CD14-positive monocyte (primary cell): ENCODE measurements at regions not wholly inside any gene's neighbourhood (a gene's known extent, or its start where the extent isn't known, plus 50 kb on each side); places are given as distances from the start of the nearest gene placed in this dataset.

Source experiments
- DNase-seq, 3 donors: peaks; one replicate each; pipeline ENCODE4 v3.0.0-alpha.2; 2011 to 2022
- H2AFZ ChIP-seq: 2 replicates; pipeline ENCODE4 v1.6.0; 2012; ENCODE audit warnings: mild to moderate bottlenecking, low read depth, low read length, inconsistent platforms; ENCODE audit not compliant: insufficient read depth, poor library complexity, severe bottlenecking
- H3K27ac ChIP-seq, 2 donors: 1 replicate in 1 of 2; 2 replicates in 1 of 2; pipeline ENCODE4 v1.5.1; 2012 to 2013; ENCODE audit warnings: low read length in 2 of 2, control low read depth in 1 of 2, inconsistent platforms in 1 of 2, low read depth in 1 of 2, mild to moderate bottlenecking in 1 of 2
- H3K27me3 ChIP-seq, 2 donors: one replicate each; pipeline versions ENCODE4 v1.6.0 to v1.6.1; 2011 to 2013; ENCODE audit warnings: low read length in 2 of 2; ENCODE audit not compliant: control insufficient read depth in 2 of 2, insufficient read depth in 2 of 2
- H3K36me3 ChIP-seq, 2 donors: replicated peaks in 1 of 2; 1 replicate in 1 of 2; 2 replicates in 1 of 2; pipeline versions ENCODE4 v1.5.1 to v1.6.1; 2012 to 2013; ENCODE audit warnings: low read length in 2 of 2, control low read depth in 1 of 2, inconsistent platforms in 1 of 2, mild to moderate bottlenecking in 1 of 2; ENCODE audit not compliant: insufficient read depth in 2 of 2, control insufficient read depth in 1 of 2
- H3K4me1 ChIP-seq, 2 donors: 1 replicate in 1 of 2; 2 replicates in 1 of 2; pipeline versions ENCODE4 v1.5.1 to v1.6.1; 2012 to 2013; ENCODE audit warnings: low read length in 2 of 2, control low read depth in 1 of 2, inconsistent platforms in 1 of 2, mild to moderate bottlenecking in 1 of 2, moderate library complexity in 1 of 2; ENCODE audit not compliant: insufficient read depth in 2 of 2, control insufficient read depth in 1 of 2
- H3K4me2 ChIP-seq: replicated peaks from 2 replicates; pipeline ENCODE3; 2012; ENCODE audit warnings: low read length, moderate library complexity, mild to moderate bottlenecking; ENCODE audit not compliant: poor library complexity, severe bottlenecking; ENCODE audit errors: extremely low read depth
- H3K4me3 ChIP-seq, 3 experiments: fragments of 200-600 bp in 1 of 3; sonication (generic) in 1 of 3; replicated peaks in 1 of 3; 1 replicate in 2 of 3; 2 replicates in 1 of 3; pipeline ENCODE4 v1.5.1; 2011 to 2013; ENCODE audit warnings: low read length in 3 of 3, mild to moderate bottlenecking in 3 of 3, control low read depth in 2 of 3, low read depth in 2 of 3, inconsistent platforms in 1 of 3, moderate library complexity in 1 of 3
- H3K79me2 ChIP-seq: 2 replicates; pipeline ENCODE4 v1.6.0; 2012; ENCODE audit warnings: mild to moderate bottlenecking, control low read depth, inconsistent platforms, low read length, moderate library complexity; ENCODE audit not compliant: insufficient read depth
- H3K9ac ChIP-seq: 2 replicates; pipeline ENCODE4 v1.6.0; 2017; ENCODE audit warnings: low read length, mild to moderate bottlenecking; ENCODE audit not compliant: insufficient read depth, poor library complexity, severe bottlenecking
- H3K9me3 ChIP-seq, 2 donors: replicated peaks in 1 of 2; 1 replicate in 1 of 2; 2 replicates in 1 of 2; pipeline versions ENCODE4 v1.5.1 to v1.6.1; 2012 to 2013; ENCODE audit warnings: low read length in 2 of 2, control low read depth in 1 of 2; ENCODE audit not compliant: control insufficient read depth in 1 of 2, insufficient read depth in 1 of 2
- H4K20me1 ChIP-seq: 2 replicates; pipeline ENCODE4 v1.6.0; 2012; ENCODE audit warnings: mild to moderate bottlenecking, low read length, control low read depth, moderate library complexity; ENCODE audit not compliant: insufficient read depth
- H3K27ac Mint-ChIP-seq, 7 donors: one replicate each; pipeline ENCODE4 v1.8.0; 2020; ENCODE audit warnings: mild to moderate bottlenecking in 7 of 7, mixed read lengths in 7 of 7, moderate library complexity in 6 of 7, inconsistent platforms in 2 of 7
- H3K27me3 Mint-ChIP-seq, 3 donors: one replicate each; pipeline ENCODE4 v1.8.0; 2021 to 2022; ENCODE audit warnings: low read depth in 3 of 3, mild to moderate bottlenecking in 3 of 3, mixed read lengths in 3 of 3, moderate library complexity in 3 of 3, inconsistent platforms in 1 of 3
- H3K36me3 Mint-ChIP-seq, 2 donors: one replicate each; pipeline ENCODE4 v1.8.0; 2020; ENCODE audit warnings: mixed read lengths in 2 of 2, inconsistent platforms in 1 of 2, mild to moderate bottlenecking in 1 of 2
- H3K4me1 Mint-ChIP-seq: one replicate; pipeline ENCODE4 v1.8.0; 2020; ENCODE audit warnings: mild to moderate bottlenecking, mixed read lengths
- H3K4me3 Mint-ChIP-seq, 2 donors: one replicate each; pipeline ENCODE4 v1.8.0; 2020; ENCODE audit warnings: mild to moderate bottlenecking in 2 of 2, mixed read lengths in 2 of 2, moderate library complexity in 1 of 2
- H3K9me3 Mint-ChIP-seq, 7 donors: one replicate each; pipeline ENCODE4 v1.8.0; 2020 to 2022; ENCODE audit warnings: mixed read lengths in 7 of 7, mild to moderate bottlenecking in 6 of 7, moderate library complexity in 6 of 7, inconsistent platforms in 2 of 7
- WGBS: methylation state at CpG from one replicate; pipeline ENCODE4 v1.1.5; 2013; ENCODE audit warnings: missing lambda C conversion rate; ENCODE audit not compliant: insufficient coverage; 5-methylcytosine and 5-hydroxymethylcytosine counted together
- intact Hi-C, 2 donors: fragments of 100-400 bp; cut with micrococcal nuclease; formaldehyde crosslinking; loops; one replicate each; pipeline versions ENCODE4 v1.15.0 to v1.15.1; 2023
- TF ChIP-seq, protein P1 (sequence below): fragments of 200-600 bp; IDR thresholded peaks from one replicate; pipeline ENCODE4 v1.8.0; 2022; ENCODE audit warnings: antibody characterized with exemption, mild to moderate bottlenecking

DNA sequence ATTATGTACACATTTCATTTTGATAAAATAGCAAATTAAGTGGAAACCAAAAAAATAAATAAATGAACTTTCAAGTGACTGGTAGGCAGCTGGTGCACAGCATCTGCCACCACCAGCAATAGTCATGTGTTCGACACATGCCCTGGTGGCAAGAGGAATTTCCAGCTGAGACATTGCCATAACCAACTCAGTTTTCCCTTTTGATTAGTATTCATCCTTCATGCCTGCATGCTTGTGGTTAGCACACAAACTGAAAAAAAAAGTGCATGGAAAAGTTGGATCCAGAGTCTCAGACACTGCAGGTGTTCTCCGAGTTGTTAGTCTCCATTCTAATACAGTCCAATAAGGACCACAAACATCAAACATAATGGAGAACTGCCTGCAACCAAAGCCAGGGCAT is 156.0 kb upstream of the SOX4 start:
- Mint-ChIP-seq H3K4me1 (peaks cover 37% of the 10 kb centered on the region), H3K27me3 (peaks cover 0 to 9% (median 1%) of the 10 kb centered on the region in 3 donors), H3K4me3 (no peak overlapping the region), H3K9me3 (peaks cover 0 to 10% (median 1%) of the 10 kb centered on the region in 7 donors), H3K36me3 (no peaks in the 10 kb centered on the region), H3K27ac (no peak overlapping the region)
- Histone ChIP-seq H3K9ac (no peak overlapping the region), H3K4me3 (no peak overlapping the region), H3K27me3 (no peaks in the 10 kb centered on the region), H3K4me1 (peaks cover 36 to 41% of the 10 kb centered on the region in 2 donors), H2AFZ (no peak overlapping the region), H3K79me2 (no peaks in the 10 kb centered on the region), H4K20me1 (no peaks in the 10 kb centered on the region), H3K27ac (no peak overlapping the region), H3K9me3 (no peaks in the 10 kb centered on the region), H3K36me3 (no peaks in the 10 kb centered on the region), H3K4me2 (no peak overlapping the region)
- no peak for DNase-seq
- TF ChIP-seq, protein P1, sequence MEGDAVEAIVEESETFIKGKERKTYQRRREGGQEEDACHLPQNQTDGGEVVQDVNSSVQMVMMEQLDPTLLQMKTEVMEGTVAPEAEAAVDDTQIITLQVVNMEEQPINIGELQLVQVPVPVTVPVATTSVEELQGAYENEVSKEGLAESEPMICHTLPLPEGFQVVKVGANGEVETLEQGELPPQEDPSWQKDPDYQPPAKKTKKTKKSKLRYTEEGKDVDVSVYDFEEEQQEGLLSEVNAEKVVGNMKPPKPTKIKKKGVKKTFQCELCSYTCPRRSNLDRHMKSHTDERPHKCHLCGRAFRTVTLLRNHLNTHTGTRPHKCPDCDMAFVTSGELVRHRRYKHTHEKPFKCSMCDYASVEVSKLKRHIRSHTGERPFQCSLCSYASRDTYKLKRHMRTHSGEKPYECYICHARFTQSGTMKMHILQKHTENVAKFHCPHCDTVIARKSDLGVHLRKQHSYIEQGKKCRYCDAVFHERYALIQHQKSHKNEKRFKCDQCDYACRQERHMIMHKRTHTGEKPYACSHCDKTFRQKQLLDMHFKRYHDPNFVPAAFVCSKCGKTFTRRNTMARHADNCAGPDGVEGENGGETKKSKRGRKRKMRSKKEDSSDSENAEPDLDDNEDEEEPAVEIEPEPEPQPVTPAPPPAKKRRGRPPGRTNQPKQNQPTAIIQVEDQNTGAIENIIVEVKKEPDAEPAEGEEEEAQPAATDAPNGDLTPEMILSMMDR: no peak
- intact Hi-C loops: no loop called here
- no CpG with 5 or more reads among the region's 2 CpGs for WGBS

DNA sequence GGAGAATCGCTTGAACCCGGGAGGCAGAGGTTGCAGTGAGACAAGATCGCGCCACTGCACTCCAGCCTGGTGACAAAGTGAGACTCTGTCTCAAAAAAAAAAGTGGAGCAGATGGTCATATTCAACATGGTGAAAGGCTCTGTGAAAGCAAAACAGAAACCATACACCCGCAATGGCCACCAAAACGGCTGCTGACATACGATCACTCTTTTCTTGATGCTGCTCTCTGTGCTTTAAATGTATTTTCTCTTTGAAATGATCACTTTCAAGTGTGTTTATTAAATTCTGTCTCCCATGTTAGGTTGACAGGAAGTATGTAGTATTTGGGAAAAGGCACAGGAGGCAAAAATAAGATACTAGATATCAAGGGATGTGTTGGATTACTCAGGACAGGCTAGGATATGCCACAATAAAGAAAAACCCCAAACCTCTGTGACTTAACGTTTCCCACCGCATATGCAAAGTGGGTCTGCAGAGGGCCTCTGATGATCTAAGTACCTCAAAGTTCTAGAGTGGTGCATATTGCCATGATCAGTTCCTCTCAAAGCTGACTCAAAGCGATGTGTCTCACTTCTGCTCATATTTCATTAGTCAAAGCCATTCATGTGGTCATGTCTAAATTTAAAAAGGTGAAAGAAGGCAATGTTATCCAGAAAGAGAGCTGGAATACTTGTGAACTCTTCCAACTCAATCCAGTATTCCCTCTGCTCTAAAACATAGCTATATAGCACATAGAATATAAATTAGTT is 155.1 kb upstream of the SOX4 start:
- H3K27me3 ChIP-seq: no peaks in the 10 kb centered on the region
- TF ChIP-seq, protein P1: no peak
- H4K20me1 ChIP-seq: no peaks in the 10 kb centered on the region
- H3K27ac ChIP-seq: peak overlapping the region in 1 of 2 donors; percentile 40
- peak; percentile 10 to 72 (median 18) for DNase-seq
- H3K79me2 ChIP-seq: no peaks in the 10 kb centered on the region
- peaks cover 37% of the 10 kb centered on the region for H3K4me1 Mint-ChIP-seq
- no peak overlapping the region for H3K9ac ChIP-seq
- WGBS: 100% methylated on average over 2 of the region's 10 CpGs
- peak overlapping the region; percentile 65 for H3K4me2 ChIP-seq
- H3K4me1 ChIP-seq: peaks cover 36 to 41% of the 10 kb centered on the region in 2 donors
- H3K9me3 ChIP-seq: no peaks in the 10 kb centered on the region
- H3K4me3 Mint-ChIP-seq: peak overlapping the region; percentile 9 to 75
- H3K4me3 ChIP-seq: peak overlapping the region in 1 of 3 experiments; percentile 48
- H2AFZ ChIP-seq: no peak overlapping the region
- H3K27me3 Mint-ChIP-seq: peaks cover 0 to 9% (median 1%) of the 10 kb centered on the region in 3 donors
- H3K36me3 ChIP-seq: no peaks in the 10 kb centered on the region
- H3K27ac Mint-ChIP-seq: peak overlapping the region in 5 of 7 donors; percentile 3 to 67 (median 32)
- H3K36me3 Mint-ChIP-seq: no peaks in the 10 kb centered on the region
- intact Hi-C loops: no loop called here
- peaks cover 0 to 10% (median 0%) of the 10 kb centered on the region in 7 donors for H3K9me3 Mint-ChIP-seq
